Esophagus muscularis mucosa (tissue), 4 donors: ENCODE measurements at regions not wholly inside any gene's neighbourhood (a gene's known extent, or its start where the extent isn't known, plus 50 kb on each side); places are given as distances from the start of the nearest gene placed in this dataset.

Experiments
- DNase-seq: peaks from one replicate; pipeline ENCODE4 v3.0.0-alpha.2; 2017; ENCODE audit errors: extremely low spot score
- H3K27ac ChIP-seq, 4 donors: fragments of 200-600 bp; sonication (generic); replicated peaks in 1 of 4; 1 replicate in 3 of 4; 2 replicates in 1 of 4; pipeline ENCODE4 v1.5.1; 2016 to 2019; ENCODE audit warnings: mild to moderate bottlenecking in 1 of 4
- H3K27me3 ChIP-seq, 4 donors: fragments of 200-600 bp; sonication (generic); one replicate each; pipeline versions ENCODE4 v1.5.1 to v1.6.0; 2016 to 2019
- H3K36me3 ChIP-seq, 4 donors: fragments of 200-600 bp; sonication (generic); one replicate each; pipeline ENCODE4 v1.5.1; 2016 to 2019
- H3K4me1 ChIP-seq, 4 donors: fragments of 200-600 bp; sonication (generic); one replicate each; pipeline ENCODE4 v1.5.1; 2016 to 2019
- H3K4me3 ChIP-seq, 4 donors: fragments of 200-600 bp; sonication (generic); 1 replicate in 2 of 4; 2 replicates in 2 of 4; pipeline ENCODE4 v1.5.1; 2016 to 2019; ENCODE audit warnings: mild to moderate bottlenecking in 4 of 4, moderate library complexity in 1 of 4
- H3K9me3 ChIP-seq, 4 donors: fragments of 200-600 bp; sonication (generic); 1 replicate in 3 of 4; 2 replicates in 1 of 4; pipeline ENCODE4 v1.5.1; 2016 to 2019
- EP300 ChIP-seq: sonication (generic); formaldehyde crosslinking; IDR thresholded peaks from one replicate; pipeline ENCODE4 v1.6.1; 2017; ENCODE audit warnings: antibody characterized with exemption
- POLR2A ChIP-seq: fragments of 450-650 bp; IDR thresholded peaks from one replicate; pipeline ENCODE4 v1.6.1; 2017; ENCODE audit warnings: antibody characterized with exemption, moderate library complexity, mild to moderate bottlenecking, low read depth
- POLR2AphosphoS5 ChIP-seq, 2 donors: sonication (generic); formaldehyde crosslinking; IDR thresholded peaks; one replicate each; pipeline ENCODE4 v1.6.1; 2017; ENCODE audit warnings: antibody characterized with exemption in 2 of 2
- WGBS: methylation state at CpG from one replicate; pipeline ENCODE4 v1.1.5; 2018; 5-methylcytosine and 5-hydroxymethylcytosine counted together
- intact Hi-C: fragments of 100-400 bp; cut with DNase I; formaldehyde crosslinking; loops from one replicate; pipeline ENCODE4 v1.15.1; 2023
- TF ChIP-seq, protein P1 (sequence below), 3 experiments: fragments of 200-600 bp in 2 of 3; fragments of 450-650 bp in 1 of 3; sonication (generic) in 2 of 3; IDR thresholded peaks; one replicate each; pipeline ENCODE4 v1.5.1; 2017 to 2019; ENCODE audit warnings: antibody characterized with exemption in 3 of 3, mild to moderate bottlenecking in 2 of 3, moderate library complexity in 1 of 3

DNA sequence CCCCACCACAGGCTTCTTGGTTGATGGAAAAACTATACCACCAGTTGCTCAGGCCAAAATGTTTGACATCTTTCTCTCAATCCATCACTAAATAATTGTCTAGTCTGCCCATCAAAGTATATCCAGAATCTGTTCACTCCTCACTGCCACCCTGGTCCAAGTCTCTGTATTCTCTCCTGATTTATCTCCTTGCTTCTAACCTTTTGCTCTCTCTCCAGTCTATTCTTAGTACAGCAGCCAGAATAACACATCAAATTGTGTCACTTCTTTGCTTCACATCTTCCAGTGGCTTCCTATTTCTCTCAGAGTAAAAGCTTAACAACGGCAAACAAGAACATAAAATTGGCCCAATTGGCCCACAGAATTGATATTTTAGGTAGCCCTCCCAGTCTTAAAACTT, 272.8 kb downstream of the IPO8 start:
- no peaks in the 10 kb centered on the region for H3K9me3 ChIP-seq
- H3K36me3 ChIP-seq: no peaks in the 10 kb centered on the region
- no peak overlapping the region for H3K27ac ChIP-seq
- intact Hi-C loops: no loop called here
- 83% methylated on average over 1 of the region's 1 CpG for WGBS
- peaks cover 0 to 1% (median 0%) of the 10 kb centered on the region in 4 donors for H3K4me1 ChIP-seq
- H3K27me3 ChIP-seq: no peaks in the 10 kb centered on the region
- no peak for TF ChIP-seq POLR2AphosphoS5 (IDR thresholded peaks at IDR 0.05)
- TF ChIP-seq POLR2A: no peak
- TF ChIP-seq, protein P1, sequence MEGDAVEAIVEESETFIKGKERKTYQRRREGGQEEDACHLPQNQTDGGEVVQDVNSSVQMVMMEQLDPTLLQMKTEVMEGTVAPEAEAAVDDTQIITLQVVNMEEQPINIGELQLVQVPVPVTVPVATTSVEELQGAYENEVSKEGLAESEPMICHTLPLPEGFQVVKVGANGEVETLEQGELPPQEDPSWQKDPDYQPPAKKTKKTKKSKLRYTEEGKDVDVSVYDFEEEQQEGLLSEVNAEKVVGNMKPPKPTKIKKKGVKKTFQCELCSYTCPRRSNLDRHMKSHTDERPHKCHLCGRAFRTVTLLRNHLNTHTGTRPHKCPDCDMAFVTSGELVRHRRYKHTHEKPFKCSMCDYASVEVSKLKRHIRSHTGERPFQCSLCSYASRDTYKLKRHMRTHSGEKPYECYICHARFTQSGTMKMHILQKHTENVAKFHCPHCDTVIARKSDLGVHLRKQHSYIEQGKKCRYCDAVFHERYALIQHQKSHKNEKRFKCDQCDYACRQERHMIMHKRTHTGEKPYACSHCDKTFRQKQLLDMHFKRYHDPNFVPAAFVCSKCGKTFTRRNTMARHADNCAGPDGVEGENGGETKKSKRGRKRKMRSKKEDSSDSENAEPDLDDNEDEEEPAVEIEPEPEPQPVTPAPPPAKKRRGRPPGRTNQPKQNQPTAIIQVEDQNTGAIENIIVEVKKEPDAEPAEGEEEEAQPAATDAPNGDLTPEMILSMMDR (IDR thresholded peaks at IDR 0.05): no peak
- no peak for TF ChIP-seq EP300
- peak; percentile 34 for DNase-seq
- H3K4me3 ChIP-seq: no peak overlapping the region

DNA sequence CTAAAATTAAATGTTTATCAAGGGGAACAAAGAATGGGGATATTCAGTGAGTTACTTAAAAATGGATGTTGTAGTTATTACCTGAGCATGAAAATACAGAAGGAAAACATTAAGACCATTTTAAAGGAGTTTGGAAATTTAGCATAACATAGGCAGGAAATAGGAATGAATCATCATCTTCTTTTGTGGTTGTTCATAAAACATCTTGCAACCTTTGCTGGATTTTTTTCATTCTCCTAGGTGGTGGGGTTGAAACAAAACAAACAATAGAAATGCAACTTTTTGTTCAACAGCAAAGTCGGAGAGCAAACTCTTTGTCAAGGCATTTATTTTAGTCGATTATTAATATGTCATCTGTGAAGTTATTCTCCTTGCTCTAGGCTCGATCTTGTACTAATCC, 275.1 kb downstream of the IPO8 start:
- no peak overlapping the region for H3K27ac ChIP-seq
- no peak for DNase-seq
- H3K36me3 ChIP-seq: no peaks in the 10 kb centered on the region
- no peaks in the 10 kb centered on the region for H3K27me3 ChIP-seq
- H3K4me3 ChIP-seq: no peak overlapping the region
- intact Hi-C loops: no loop called here
- 84% methylated on average over 3 of the region's 3 CpGs for WGBS
- TF ChIP-seq, protein P1 (IDR thresholded peaks at IDR 0.05): no peak
- no peak for TF ChIP-seq POLR2AphosphoS5 (IDR thresholded peaks at IDR 0.05)
- TF ChIP-seq EP300: no peak
- no peak for TF ChIP-seq POLR2A
- no peaks in the 10 kb centered on the region for H3K9me3 ChIP-seq
- peaks cover 0 to 4% (median 0%) of the 10 kb centered on the region in 4 donors for H3K4me1 ChIP-seq

DNA sequence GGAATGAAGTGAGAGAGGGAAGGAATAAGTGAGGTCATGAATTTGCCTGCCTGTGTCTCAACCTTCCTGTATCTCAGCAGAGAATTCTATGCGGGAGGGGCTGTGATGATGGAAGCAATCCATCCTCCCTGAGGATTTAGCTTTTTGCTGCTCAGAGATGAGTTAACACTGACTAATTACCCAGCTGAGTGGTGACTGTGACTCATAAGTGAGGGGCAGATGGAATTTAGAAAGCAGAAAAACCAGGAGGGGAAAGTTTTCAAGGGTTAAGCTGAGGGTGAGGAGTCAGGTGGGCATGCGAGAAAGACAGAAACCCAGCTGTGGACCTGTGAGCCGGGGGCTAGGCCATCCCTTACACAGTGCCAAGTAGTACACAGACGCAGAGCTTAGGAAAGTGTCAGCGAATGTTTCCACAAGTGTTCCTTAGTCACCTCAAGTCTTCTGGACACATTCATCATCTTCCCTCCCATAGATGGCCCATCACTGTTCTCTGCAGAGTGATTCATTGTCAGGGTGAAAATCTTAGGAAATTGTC, 277.9 kb downstream of the IPO8 start:
- TF ChIP-seq, protein P1 (IDR thresholded peaks at IDR 0.05): no peak
- peak in 1 of 2 donors; percentile 45 for TF ChIP-seq POLR2AphosphoS5 (IDR thresholded peaks at IDR 0.05)
- Histone ChIP-seq H3K27ac (peak overlapping the region in 1 of 4 donors; percentile 36), H3K4me1 (peaks cover 0 to 4% (median 0%) of the 10 kb centered on the region in 4 donors), H3K27me3 (no peaks in the 10 kb centered on the region), H3K4me3 (no peak overlapping the region), H3K9me3 (no peaks in the 10 kb centered on the region), H3K36me3 (no peaks in the 10 kb centered on the region)
- intact Hi-C loops: no loop called here
- no peak for DNase-seq
- 55% methylated on average over 5 of the region's 5 CpGs for WGBS

DNA sequence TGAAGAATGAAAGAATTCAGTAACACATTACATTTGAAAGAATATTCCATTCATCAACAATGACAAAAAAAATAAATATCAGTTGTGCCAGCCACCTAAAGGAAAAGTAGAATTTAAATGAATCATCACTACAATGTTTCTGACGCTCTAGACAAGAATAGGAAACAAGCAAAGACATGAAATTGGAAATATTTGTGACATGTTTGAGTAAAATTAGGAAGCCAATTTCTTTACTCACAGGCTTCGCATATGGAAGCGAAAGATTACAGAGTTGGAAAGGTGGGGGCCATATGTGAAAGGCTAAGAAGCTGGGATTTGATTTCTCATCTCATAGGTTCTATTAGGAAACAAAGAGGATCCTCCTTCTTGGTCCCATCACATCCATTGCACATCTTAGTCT, 279.0 kb downstream of the IPO8 start:
- no peak for TF ChIP-seq POLR2A
- TF ChIP-seq, protein P1 (IDR thresholded peaks at IDR 0.05): no peak
- 90% methylated on average over 3 of the region's 3 CpGs for WGBS
- no peaks in the 10 kb centered on the region for H3K27me3 ChIP-seq

DNA sequence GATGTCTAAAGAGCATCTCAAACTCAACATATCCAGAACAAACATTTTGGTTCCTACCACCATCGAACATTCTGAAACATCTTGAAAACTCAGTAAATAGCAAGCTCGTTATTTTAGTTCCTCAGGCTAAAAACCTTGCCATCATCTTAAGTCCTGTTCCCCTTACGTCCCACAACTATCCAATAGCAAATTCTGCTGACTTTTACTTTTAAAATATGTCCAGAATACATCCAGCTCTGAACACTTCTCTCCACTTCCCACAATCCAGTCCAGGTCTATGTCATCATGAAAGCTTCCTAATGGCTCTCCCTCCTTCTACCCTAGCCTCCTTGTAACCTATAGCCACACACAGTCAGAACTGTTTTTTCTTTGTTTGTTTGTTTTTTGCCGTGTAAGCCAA, 279.9 kb downstream of the IPO8 start:
- 77% methylated on average over 4 of the region's 4 CpGs for WGBS
- Histone ChIP-seq H3K9me3 (no peaks in the 10 kb centered on the region), H3K4me3 (no peak overlapping the region), H3K27ac (no peak overlapping the region), H3K27me3 (no peaks in the 10 kb centered on the region), H3K36me3 (no peaks in the 10 kb centered on the region), H3K4me1 (peaks cover 0 to 4% (median 0%) of the 10 kb centered on the region in 4 donors)
- no peak for DNase-seq
- TF ChIP-seq POLR2AphosphoS5 (IDR thresholded peaks at IDR 0.05) (no peak), POLR2A (no peak), EP300 (no peak)
- TF ChIP-seq, protein P1 (IDR thresholded peaks at IDR 0.05): no peak
- intact Hi-C loops: no loop called here

More for the DNA sequence above, 279.0 kb downstream of the IPO8 start:
- intact Hi-C loops: no loop called here
- Histone ChIP-seq H3K36me3 (no peaks in the 10 kb centered on the region), H3K9me3 (no peaks in the 10 kb centered on the region), H3K4me3 (no peak overlapping the region), H3K27ac (no peak overlapping the region), H3K4me1 (peaks cover 0 to 4% (median 0%) of the 10 kb centered on the region in 4 donors)
- DNase-seq: no peak
